Tibial nerve (tissue), 4 donors: ENCODE measurements at regions not wholly inside any gene's neighbourhood (a gene's known extent, or its start where the extent isn't known, plus 50 kb on each side); places are given as distances from the start of the nearest gene placed in this dataset.

Experiments used
- EP300 ChIP-seq, 2 donors: sonication (generic); formaldehyde crosslinking; IDR thresholded peaks; one replicate each; pipeline ENCODE4 v1.6.1; 2017; ENCODE audit warnings: antibody characterized with exemption in 2 of 2, mild to moderate bottlenecking in 1 of 2
- POLR2A ChIP-seq, 2 donors: fragments of 450-650 bp; IDR thresholded peaks; one replicate each; pipeline ENCODE4 v1.6.1; 2017; ENCODE audit warnings: antibody characterized with exemption in 2 of 2, mild to moderate bottlenecking in 2 of 2, moderate library complexity in 2 of 2
- TF ChIP-seq, protein P1 (sequence below), 5 experiments: fragments of 200-600 bp in 3 of 5; fragments of 450-650 bp in 2 of 5; sonication (generic) in 3 of 5; IDR thresholded peaks; one replicate each; pipeline ENCODE4 v1.5.1; 2016 to 2019; ENCODE audit warnings: antibody characterized with exemption in 5 of 5, mild to moderate bottlenecking in 3 of 5, moderate library complexity in 2 of 5

DNA sequence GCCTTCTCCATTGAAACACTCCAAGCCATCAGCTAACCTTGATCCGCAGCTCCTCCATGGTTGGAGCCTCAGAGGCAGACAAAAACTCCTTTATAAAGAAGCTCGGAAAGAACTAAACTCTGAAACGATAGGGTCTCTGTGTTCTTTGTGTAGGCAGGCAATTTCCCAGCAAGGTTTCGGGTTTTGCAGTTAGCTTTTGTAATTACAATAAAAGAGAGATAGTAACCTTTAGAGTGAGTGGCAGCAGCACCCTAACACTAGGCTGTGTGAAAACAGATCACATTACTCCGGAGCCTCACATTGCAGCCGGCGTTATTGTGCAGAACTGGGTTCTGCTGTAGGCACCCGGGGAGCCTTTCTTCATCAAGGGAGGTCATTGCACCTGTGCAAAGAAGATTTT lies 115.8 kb upstream of the MAP3K1 start:
- TF ChIP-seq POLR2A (IDR thresholded peaks at IDR 0.05): no peak
- TF ChIP-seq, protein P1, sequence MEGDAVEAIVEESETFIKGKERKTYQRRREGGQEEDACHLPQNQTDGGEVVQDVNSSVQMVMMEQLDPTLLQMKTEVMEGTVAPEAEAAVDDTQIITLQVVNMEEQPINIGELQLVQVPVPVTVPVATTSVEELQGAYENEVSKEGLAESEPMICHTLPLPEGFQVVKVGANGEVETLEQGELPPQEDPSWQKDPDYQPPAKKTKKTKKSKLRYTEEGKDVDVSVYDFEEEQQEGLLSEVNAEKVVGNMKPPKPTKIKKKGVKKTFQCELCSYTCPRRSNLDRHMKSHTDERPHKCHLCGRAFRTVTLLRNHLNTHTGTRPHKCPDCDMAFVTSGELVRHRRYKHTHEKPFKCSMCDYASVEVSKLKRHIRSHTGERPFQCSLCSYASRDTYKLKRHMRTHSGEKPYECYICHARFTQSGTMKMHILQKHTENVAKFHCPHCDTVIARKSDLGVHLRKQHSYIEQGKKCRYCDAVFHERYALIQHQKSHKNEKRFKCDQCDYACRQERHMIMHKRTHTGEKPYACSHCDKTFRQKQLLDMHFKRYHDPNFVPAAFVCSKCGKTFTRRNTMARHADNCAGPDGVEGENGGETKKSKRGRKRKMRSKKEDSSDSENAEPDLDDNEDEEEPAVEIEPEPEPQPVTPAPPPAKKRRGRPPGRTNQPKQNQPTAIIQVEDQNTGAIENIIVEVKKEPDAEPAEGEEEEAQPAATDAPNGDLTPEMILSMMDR (IDR thresholded peaks at IDR 0.05): no peak
- no peak for TF ChIP-seq EP300 (IDR thresholded peaks at IDR 0.05)
